ENCODE measurements at regions not wholly inside any gene's neighbourhood (a gene's known extent, or its start where the extent isn't known, plus 50 kb on each side); places are given as distances from the start of the nearest gene placed in this dataset.

DNA sequence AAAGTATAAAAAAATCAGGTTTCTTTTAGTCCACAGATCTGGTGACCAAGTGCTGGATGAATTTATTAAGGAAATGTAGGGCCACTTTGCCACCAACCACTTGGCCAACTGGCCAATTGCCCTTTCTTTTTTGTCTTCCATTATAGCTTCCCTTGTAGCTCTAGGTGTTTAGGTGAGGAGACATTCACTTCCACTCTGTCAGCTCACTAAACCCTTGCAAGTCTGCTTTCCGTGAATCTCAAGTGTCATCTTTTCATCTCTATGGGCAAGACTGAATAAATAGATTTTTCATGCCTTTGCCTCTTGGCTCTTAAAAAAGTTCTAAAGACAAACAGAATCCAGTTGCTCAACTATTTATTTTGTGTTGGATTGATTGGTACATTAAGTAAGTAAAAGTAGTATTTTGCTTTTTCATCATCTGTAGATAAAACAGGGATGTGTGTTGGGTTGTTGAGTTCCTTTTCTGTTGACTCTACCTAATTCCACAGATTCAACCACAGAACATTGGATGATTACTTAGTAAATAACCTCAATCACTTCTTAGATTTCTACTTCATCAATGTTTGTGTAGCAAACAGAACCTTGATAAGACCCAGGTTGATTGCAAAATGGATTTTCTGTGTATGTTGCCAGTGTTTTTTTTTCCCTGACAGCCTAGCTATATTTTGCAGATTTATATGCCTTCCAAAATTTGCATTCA, 68.1 kb upstream of the GRXCR1 start:
- no peak for TF ChIP-seq POLR2A (IDR thresholded peaks at IDR 0.05)
- TF ChIP-seq, protein P1, sequence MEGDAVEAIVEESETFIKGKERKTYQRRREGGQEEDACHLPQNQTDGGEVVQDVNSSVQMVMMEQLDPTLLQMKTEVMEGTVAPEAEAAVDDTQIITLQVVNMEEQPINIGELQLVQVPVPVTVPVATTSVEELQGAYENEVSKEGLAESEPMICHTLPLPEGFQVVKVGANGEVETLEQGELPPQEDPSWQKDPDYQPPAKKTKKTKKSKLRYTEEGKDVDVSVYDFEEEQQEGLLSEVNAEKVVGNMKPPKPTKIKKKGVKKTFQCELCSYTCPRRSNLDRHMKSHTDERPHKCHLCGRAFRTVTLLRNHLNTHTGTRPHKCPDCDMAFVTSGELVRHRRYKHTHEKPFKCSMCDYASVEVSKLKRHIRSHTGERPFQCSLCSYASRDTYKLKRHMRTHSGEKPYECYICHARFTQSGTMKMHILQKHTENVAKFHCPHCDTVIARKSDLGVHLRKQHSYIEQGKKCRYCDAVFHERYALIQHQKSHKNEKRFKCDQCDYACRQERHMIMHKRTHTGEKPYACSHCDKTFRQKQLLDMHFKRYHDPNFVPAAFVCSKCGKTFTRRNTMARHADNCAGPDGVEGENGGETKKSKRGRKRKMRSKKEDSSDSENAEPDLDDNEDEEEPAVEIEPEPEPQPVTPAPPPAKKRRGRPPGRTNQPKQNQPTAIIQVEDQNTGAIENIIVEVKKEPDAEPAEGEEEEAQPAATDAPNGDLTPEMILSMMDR (IDR thresholded peaks at IDR 0.05), result no peak
- intact Hi-C loops (cut with DNase I; ENCODE audit: low total_unique reads), result no loop called here
- H3K9me3 ChIP-seq, result no peaks in the 10 kb centered on the region
- WGBS, 2 donors, result 93 to 100% methylated on average over 1 of the region's 1 CpG
- H3K27ac ChIP-seq, result no peak overlapping the region
- H3K4me3 ChIP-seq, result no peak overlapping the region
- H3K4me1 ChIP-seq, result no peaks in the 10 kb centered on the region
- H3K36me3 ChIP-seq (ENCODE audit: low read depth, missing control alignments), result no peaks in the 10 kb centered on the region
- H3K27me3 ChIP-seq, result no peaks in the 10 kb centered on the region
- DNase-seq, result no peak

DNA sequence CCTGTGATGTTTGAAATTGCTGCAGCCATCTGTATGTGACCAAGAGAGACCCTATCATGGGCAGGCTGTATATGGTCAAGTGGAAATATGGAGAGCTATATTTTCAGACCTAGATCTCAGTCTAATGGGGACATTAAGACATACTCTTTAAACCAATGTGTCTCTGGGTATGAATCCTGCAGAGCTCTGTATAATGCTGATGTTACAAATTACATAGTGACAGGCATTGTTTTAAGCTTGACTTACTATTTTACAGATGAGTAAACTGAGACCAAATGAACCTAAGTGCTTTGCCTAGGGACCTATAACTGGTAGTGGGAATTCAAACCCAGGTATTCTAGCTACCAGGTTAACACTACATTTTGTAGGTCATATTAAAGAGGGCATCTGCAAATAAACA, 71.3 kb upstream of the GRXCR1 start:
- Histone ChIP-seq H3K27me3 (no peaks in the 10 kb centered on the region), H3K36me3 (ENCODE audit: low read depth, missing control alignments) (no peaks in the 10 kb centered on the region), H3K9me3 (no peaks in the 10 kb centered on the region), H3K4me1 (no peaks in the 10 kb centered on the region), H3K27ac (no peak overlapping the region), H3K4me3 (no peak overlapping the region)
- no peak for DNase-seq
- intact Hi-C loops (cut with DNase I; ENCODE audit: low total_unique reads), result no loop called here
- TF ChIP-seq POLR2A (IDR thresholded peaks at IDR 0.05), result no peak

DNA sequence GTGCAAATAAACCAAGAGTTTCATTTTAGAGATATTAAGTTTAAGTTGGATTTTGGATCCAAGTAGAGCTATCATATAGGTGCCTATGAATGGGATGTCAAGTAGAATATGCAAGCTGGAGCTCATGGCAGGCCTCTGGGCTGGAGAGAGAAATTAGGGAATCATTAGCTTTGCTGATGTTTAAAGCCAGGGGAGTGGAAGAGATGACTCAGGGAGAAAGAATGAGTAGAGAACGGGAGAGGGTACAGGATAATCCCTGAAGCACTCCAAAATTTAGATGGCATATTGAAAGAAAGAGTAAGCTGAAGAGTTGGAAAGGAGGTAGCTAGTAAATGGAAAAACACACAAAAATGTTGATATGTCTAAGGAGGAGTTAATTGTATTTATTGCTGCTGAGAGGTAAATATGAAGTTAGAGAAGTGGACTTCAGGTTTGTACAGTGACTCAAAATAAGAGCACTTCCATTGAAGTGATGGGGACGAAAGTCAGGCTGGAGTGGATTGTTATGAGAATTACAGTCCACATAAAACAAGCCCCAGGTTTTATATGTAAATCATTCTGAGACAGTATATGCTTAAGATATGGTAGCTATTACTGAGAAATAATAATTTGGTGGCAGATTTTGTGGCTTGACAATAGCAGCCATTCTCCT, 72.5 kb upstream of the GRXCR1 start:
- TF ChIP-seq, protein P1 (IDR thresholded peaks at IDR 0.05), result no peak
- TF ChIP-seq POLR2A (IDR thresholded peaks at IDR 0.05), result no peak
- Histone ChIP-seq H3K27ac (no peak overlapping the region), H3K36me3 (ENCODE audit: low read depth, missing control alignments) (no peaks in the 10 kb centered on the region), H3K4me1 (no peaks in the 10 kb centered on the region), H3K9me3 (no peaks in the 10 kb centered on the region), H3K4me3 (no peak overlapping the region), H3K27me3 (no peaks in the 10 kb centered on the region)
- intact Hi-C loops (cut with DNase I; ENCODE audit: low total_unique reads), result no loop called here
- 39 to 53% methylated on average over 2 of the region's 2 CpGs for WGBS, 2 donors
- DNase-seq, result no peak

DNA sequence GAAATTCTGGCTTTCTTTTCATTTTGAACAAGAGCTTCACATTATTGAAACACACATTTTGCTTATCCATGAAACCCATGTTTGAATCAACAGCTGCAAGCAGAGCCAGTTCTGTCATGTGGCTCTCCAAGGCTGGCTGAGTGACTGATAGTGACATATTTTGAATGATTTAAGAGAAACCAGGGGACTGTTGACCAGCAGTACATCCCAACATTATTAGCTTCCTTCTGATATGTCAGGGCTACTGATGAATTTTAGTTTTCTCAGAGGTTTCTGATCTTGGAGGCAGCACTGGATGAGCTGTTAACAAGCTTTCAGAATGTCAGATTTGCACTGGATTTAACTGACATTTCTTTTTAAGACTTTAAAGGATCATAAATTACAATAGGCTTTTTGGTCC, 74.6 kb upstream of the GRXCR1 start:
- no peak for TF ChIP-seq POLR2A (IDR thresholded peaks at IDR 0.05)
- TF ChIP-seq, protein P1 (IDR thresholded peaks at IDR 0.05), result no peak
- Histone ChIP-seq H3K36me3 (ENCODE audit: low read depth, missing control alignments) (no peaks in the 10 kb centered on the region), H3K27me3 (no peaks in the 10 kb centered on the region), H3K9me3 (no peaks in the 10 kb centered on the region), H3K4me1 (no peaks in the 10 kb centered on the region), H3K4me3 (no peak overlapping the region), H3K27ac (no peak overlapping the region)
- intact Hi-C loops (cut with DNase I; ENCODE audit: low total_unique reads), result no loop called here
- no peak for DNase-seq

DNA sequence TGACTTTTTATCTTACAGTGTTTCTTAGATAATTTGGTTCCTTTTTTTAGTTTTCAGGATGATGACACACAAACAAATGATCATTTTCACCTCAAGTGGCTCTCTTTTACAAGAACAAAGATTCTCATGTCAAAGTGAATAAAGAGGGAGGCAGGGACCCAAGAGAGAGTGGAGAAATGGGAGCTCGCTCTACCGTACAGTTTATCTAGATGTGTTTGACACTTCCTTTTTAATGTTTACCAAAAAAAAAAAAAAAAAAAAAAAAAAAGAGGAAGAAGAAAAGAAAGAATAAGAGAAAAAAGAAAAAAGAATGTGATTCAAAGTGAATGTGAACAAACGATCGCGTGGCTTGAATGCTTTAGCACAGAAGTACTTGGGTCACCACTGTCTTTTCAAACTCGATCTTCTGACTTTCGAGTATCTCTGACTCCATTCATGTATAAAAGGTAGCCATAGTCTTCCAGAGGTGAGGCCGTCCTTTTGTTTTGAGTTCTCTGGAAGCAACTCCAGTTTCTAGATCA, 75.6 kb upstream of the GRXCR1 start:
- DNase-seq, result no peak
- Histone ChIP-seq H3K36me3 (ENCODE audit: low read depth, missing control alignments) (no peaks in the 10 kb centered on the region), H3K27me3 (no peaks in the 10 kb centered on the region), H3K9me3 (no peaks in the 10 kb centered on the region), H3K4me3 (no peak overlapping the region), H3K27ac (no peak overlapping the region), H3K4me1 (no peaks in the 10 kb centered on the region)
- TF ChIP-seq, protein P1 (IDR thresholded peaks at IDR 0.05), result no peak
- no peak for TF ChIP-seq POLR2A (IDR thresholded peaks at IDR 0.05)
- 73 to 75% methylated on average over 8 of the region's 8 CpGs for WGBS, 2 donors
- intact Hi-C loops (cut with DNase I; ENCODE audit: low total_unique reads), result no loop called here
